PC-3 (cell line): ENCODE measurements at regions not wholly inside any gene's neighbourhood (a gene's known extent, or its start where the extent isn't known, plus 50 kb on each side); places are given as distances from the start of the nearest gene placed in this dataset.

Experiments
- ATAC-seq: fragments of 200-7000 bp; cut with Tn5 transposase; 2 replicates; pipeline ENCODE4 v1.9.1; 2020; ENCODE audit warnings: mild to moderate bottlenecking, moderate library complexity
- BruUV-seq: library from RNA; stranded (reverse); fragments of 400-500 nt; replicated peaks from 2 replicates; lab custom pipeline; 2021; lab: Mats Ljungman, UMichigan
- CTCF ChIA-PET: fragments of 300-600 bp; sonication (Branson Sonifier 250); formaldehyde crosslinking; loops from one replicate; lab custom pipeline; 2022; ENCODE audit warnings: antibody characterized with exemption; lab: Charles Lee
- POLR2A ChIA-PET: fragments of 300-600 bp; sonication (Branson Sonifier 250); formaldehyde crosslinking; loops from one replicate; lab custom pipeline; 2022; ENCODE audit warnings: antibody characterized with exemption; ENCODE audit not compliant: unreplicated experiment; lab: Charles Lee
- DNase-seq: peaks from one replicate; pipeline ENCODE4 v3.0.0-alpha.2; 2015
- H2AFZ ChIP-seq: fragments of 300-600 bp; sonication (generic); 2 replicates; pipeline ENCODE4 v1.6.0; 2016; ENCODE audit warnings: antibody characterized with exemption, low read length
- H3F3A ChIP-seq: fragments of 300-600 bp; sonication (generic); one replicate; pipeline ENCODE4 v1.6.0; 2017; ENCODE audit warnings: antibody characterized with exemption, low read length, control low read depth, mild to moderate bottlenecking; ENCODE audit not compliant: unreplicated experiment
- H3K27ac ChIP-seq: fragments of 300-600 bp; sonication (generic); 2 replicates; pipeline ENCODE4 v1.5.1; 2016; ENCODE audit warnings: mild to moderate bottlenecking, low read length
- H3K27me3 ChIP-seq: fragments of 300-600 bp; sonication (generic); 2 replicates; pipeline ENCODE4 v1.6.1; 2016; ENCODE audit warnings: low read length, mixed read lengths
- H3K36me3 ChIP-seq: fragments of 300-600 bp; sonication (generic); 2 replicates; pipeline ENCODE4 v1.6.1; 2016; ENCODE audit warnings: low read depth, mixed run types, low read length, mixed read lengths
- H3K4me1 ChIP-seq: fragments of 300-600 bp; sonication (generic); 2 replicates; pipeline ENCODE4 v1.5.1; 2016; ENCODE audit warnings: low read length; ENCODE audit not compliant: insufficient read depth
- H3K4me2 ChIP-seq: fragments of 300-600 bp; sonication (generic); 2 replicates; pipeline ENCODE4 v1.6.0; 2016; ENCODE audit warnings: low read length
- H3K4me3 ChIP-seq: fragments of 300-600 bp; sonication (generic); 2 replicates; pipeline ENCODE4 v1.5.1; 2016; ENCODE audit warnings: mild to moderate bottlenecking, low read length, mixed read lengths
- H3K79me2 ChIP-seq: fragments of 300-600 bp; sonication (generic); 2 replicates; pipeline ENCODE4 v1.6.1; 2017; ENCODE audit warnings: low read length, mixed read lengths
- H3K9ac ChIP-seq: fragments of 300-600 bp; sonication (generic); 2 replicates; pipeline ENCODE4 v1.6.0; 2016; ENCODE audit warnings: mild to moderate bottlenecking, low read length
- H3K9me2 ChIP-seq: fragments of 300-600 bp; sonication (generic); replicated peaks from 2 replicates; pipeline ENCODE4 v1.6.1; 2016; ENCODE audit warnings: mixed run types, low read length, mixed read lengths
- H3K9me3 ChIP-seq: fragments of 300-600 bp; sonication (generic); 2 replicates; pipeline ENCODE4 v1.6.1; 2016; ENCODE audit warnings: low read length, mixed read lengths
- H4K20me1 ChIP-seq: fragments of 300-600 bp; sonication (generic); 2 replicates; pipeline ENCODE4 v1.6.1; 2016; ENCODE audit warnings: low read length, mixed read lengths
- EZH2 ChIP-seq: fragments of 300-600 bp; sonication (generic); IDR thresholded peaks from one replicate; pipeline ENCODE4 v1.6.1; 2017; ENCODE audit warnings: antibody characterized with exemption, mild to moderate bottlenecking, low read length; ENCODE audit not compliant: unreplicated experiment
- EZH2phosphoT487 ChIP-seq: fragments of 300-600 bp; sonication (generic); IDR thresholded peaks from 2 replicates; pipeline ENCODE4 v1.6.1; 2018; ENCODE audit warnings: mild to moderate bottlenecking, antibody characterized with exemption, low read length, borderline replicate concordance
- intact Hi-C: fragments of 100-400 bp; cut with micrococcal nuclease; formaldehyde crosslinking; loops from 2 replicates; pipeline ENCODE4 v1.9.0; 2023
- TF ChIP-seq, protein P1 (sequence below): fragments of 300-600 bp; sonication (generic); conservative IDR thresholded peaks from 2 replicates; pipeline ENCODE4 v1.5.1; 2017; ENCODE audit warnings: antibody characterized with exemption, low read depth, mild to moderate bottlenecking, low read length

DNA sequence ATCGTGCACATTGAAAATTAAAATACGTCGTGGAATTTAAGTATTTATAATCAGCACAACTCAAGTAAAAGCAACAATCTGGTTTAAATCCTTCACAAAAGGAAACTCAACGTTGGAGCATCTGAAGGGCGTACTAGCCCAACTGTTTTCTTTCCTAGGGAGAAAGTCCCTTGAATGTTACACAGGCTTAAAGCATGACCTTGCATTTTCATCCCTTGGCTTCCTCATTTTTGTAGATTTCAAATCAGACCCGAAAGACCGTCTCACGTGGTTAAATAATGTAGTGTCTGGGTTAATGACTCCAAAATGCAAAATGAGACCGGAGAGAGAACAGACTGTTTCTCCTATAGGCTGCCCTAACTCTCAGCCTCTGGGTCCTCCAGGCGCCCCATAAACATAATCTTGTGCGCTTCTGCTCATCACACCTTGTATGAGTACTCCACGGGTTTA is 249.2 kb upstream of the RREB1 start:
- Histone ChIP-seq H3K4me2 (no peak overlapping the region), H3K4me1 (peaks cover 29% of the 10 kb centered on the region), H3K9me2 (no peaks in the 10 kb centered on the region), H3K4me3 (no peak overlapping the region), H2AFZ (no peak overlapping the region), H3K9ac (peak overlapping the region; percentile 82), H3K79me2 (no peaks in the 10 kb centered on the region), H3K9me3 (no peaks in the 10 kb centered on the region), H4K20me1 (no peaks in the 10 kb centered on the region), H3K27me3 (no peaks in the 10 kb centered on the region), H3K27ac (peak overlapping the region; percentile 96), H3K36me3 (no peaks in the 10 kb centered on the region), H3F3A (no peaks in the 10 kb centered on the region)
- intact Hi-C loops: loop anchor here (5.0 to 10.0 kb wide), 3 partner anchors 134 to 249 kb away; partner anchors contain the start of gene RREB1
- ATAC-seq: no peak
- ChIA-PET CTCF (no interaction called here), POLR2A (interaction anchor here (0.5 kb wide), 2 partner anchors 108 to 303 kb away, joined by 3 to 6 read pairs; no protein-coding TSS in a partner anchor)
- no TSS peak for BruUV-seq
- TF ChIP-seq EZH2phosphoT487: no peak
- TF ChIP-seq EZH2: no peak
- no peak for DNase-seq

DNA sequence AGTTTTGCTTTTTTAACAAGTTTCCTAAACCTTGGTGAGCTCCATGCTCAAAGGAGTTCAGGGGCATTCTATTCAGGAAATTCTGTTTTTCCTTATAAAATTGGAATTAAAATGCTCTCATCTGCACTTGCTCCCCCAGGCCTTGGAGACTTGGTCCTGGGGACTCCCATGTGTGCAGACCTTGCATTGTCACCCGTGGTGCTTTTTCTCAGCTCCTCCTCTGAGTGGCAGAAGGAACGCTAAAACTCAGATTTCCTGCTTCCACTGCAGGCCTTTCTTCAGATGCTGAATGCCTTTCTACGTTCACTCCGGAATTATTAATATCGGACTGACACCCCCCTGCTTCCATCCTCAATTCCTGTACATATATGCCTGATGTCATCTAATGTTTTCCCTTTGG is 248.7 kb upstream of the RREB1 start:
- H3K4me3 ChIP-seq: no peak overlapping the region
- no peak for ATAC-seq
- H3K27ac ChIP-seq: peak overlapping the region; percentile 96; the same call in 1 of the 2 replicates
- no peak overlapping the region for H3K4me2 ChIP-seq
- H3K79me2 ChIP-seq: no peaks in the 10 kb centered on the region
- H3K4me1 ChIP-seq: peaks cover 29% of the 10 kb centered on the region
- peak overlapping the region; percentile 82; the same call in 1 of the 2 replicates for H3K9ac ChIP-seq
- no peaks in the 10 kb centered on the region for H3K9me3 ChIP-seq
- no peak for DNase-seq
- intact Hi-C loops: loop anchor here (5.0 to 10.0 kb wide), 3 partner anchors 134 to 248 kb away; partner anchors contain the start of gene RREB1
- TF ChIP-seq EZH2phosphoT487 (no peak), EZH2 (no peak)
- TF ChIP-seq, protein P1, sequence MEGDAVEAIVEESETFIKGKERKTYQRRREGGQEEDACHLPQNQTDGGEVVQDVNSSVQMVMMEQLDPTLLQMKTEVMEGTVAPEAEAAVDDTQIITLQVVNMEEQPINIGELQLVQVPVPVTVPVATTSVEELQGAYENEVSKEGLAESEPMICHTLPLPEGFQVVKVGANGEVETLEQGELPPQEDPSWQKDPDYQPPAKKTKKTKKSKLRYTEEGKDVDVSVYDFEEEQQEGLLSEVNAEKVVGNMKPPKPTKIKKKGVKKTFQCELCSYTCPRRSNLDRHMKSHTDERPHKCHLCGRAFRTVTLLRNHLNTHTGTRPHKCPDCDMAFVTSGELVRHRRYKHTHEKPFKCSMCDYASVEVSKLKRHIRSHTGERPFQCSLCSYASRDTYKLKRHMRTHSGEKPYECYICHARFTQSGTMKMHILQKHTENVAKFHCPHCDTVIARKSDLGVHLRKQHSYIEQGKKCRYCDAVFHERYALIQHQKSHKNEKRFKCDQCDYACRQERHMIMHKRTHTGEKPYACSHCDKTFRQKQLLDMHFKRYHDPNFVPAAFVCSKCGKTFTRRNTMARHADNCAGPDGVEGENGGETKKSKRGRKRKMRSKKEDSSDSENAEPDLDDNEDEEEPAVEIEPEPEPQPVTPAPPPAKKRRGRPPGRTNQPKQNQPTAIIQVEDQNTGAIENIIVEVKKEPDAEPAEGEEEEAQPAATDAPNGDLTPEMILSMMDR: no peak
- H3F3A ChIP-seq: no peaks in the 10 kb centered on the region
- no TSS peak for BruUV-seq
- no peaks in the 10 kb centered on the region for H4K20me1 ChIP-seq
- POLR2A ChIA-PET: interaction anchor here (0.5 kb wide), 2 partner anchors 109 to 303 kb away, joined by 3 to 6 read pairs; no protein-coding TSS in a partner anchor
- H3K9me2 ChIP-seq: no peaks in the 10 kb centered on the region
- H2AFZ ChIP-seq: no peak overlapping the region
- H3K27me3 ChIP-seq: no peaks in the 10 kb centered on the region
- no peaks in the 10 kb centered on the region for H3K36me3 ChIP-seq
- CTCF ChIA-PET: no interaction called here

DNA sequence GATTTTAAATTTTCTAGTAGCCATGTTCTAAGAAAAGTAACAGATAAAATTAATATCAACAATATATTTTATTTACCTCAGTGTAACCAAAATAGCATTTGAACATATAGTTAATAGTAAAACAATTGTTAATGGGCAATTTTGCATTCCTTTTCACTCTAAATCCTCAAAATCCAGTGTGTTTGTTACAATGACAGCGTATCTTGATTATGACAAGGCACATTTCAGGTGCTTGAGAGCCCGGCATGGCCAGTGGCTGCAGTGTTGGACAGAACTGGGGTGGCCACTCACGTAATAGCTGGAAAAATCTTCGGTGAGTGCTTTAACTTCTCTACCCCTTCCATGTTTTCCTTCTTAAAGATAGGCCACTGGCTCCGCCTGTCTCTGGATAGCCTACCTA is 248.0 kb upstream of the RREB1 start:
- DNase-seq: no peak
- Histone ChIP-seq H3K27ac (no peak overlapping the region), H4K20me1 (no peaks in the 10 kb centered on the region), H3K9me2 (no peaks in the 10 kb centered on the region), H3K4me2 (no peak overlapping the region), H3K36me3 (no peaks in the 10 kb centered on the region), H3K9me3 (no peaks in the 10 kb centered on the region), H3K4me1 (peaks cover 29% of the 10 kb centered on the region), H3K27me3 (no peaks in the 10 kb centered on the region), H3K9ac (no peak overlapping the region), H3F3A (no peaks in the 10 kb centered on the region), H3K4me3 (no peak overlapping the region), H3K79me2 (no peaks in the 10 kb centered on the region), H2AFZ (no peak overlapping the region)
- no TSS peak for BruUV-seq
- ChIA-PET POLR2A (no interaction called here), CTCF (interaction anchor here (0.6 kb wide), 1 partner anchor 83 kb away, joined by 4 read pairs; no protein-coding TSS in a partner anchor)
- TF ChIP-seq EZH2 (no peak), EZH2phosphoT487 (no peak)
- TF ChIP-seq, protein P1: no peak
- ATAC-seq: no peak
- intact Hi-C loops: loop anchor here (5.0 to 10.0 kb wide), 3 partner anchors 135 to 248 kb away; partner anchors contain the start of gene RREB1
